ENCODE measurements at regions not wholly inside any gene's neighbourhood (a gene's known extent, or its start where the extent isn't known, plus 50 kb on each side); places are given as distances from the start of the nearest gene placed in this dataset.

DNA sequence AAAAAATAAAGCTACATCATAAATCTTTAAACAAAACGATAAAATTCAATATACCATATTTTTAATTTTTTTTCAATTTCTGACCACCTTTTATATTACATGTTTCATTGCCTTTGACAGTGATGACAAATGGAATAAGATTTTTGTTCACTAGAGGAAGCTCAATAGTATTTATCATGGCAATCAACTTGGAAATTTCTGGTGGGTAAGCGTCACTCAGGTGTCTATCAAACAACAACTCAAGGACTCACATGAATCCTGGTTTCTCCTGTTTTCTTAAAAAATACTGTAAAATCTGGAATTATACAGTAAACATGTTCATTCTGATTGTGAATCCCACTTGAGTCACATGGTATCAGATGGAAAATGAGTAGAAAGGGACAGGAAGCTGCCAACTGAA lies 782.2 kb downstream of the OTOL1 start:
- ChIA-PET POLR2A (no interaction called here), CTCF (interaction anchor here (0.6 kb wide), 1 partner anchor 133 kb away, joined by 3 read pairs; no protein-coding TSS in a partner anchor)
- TF ChIP-seq, protein P1, sequence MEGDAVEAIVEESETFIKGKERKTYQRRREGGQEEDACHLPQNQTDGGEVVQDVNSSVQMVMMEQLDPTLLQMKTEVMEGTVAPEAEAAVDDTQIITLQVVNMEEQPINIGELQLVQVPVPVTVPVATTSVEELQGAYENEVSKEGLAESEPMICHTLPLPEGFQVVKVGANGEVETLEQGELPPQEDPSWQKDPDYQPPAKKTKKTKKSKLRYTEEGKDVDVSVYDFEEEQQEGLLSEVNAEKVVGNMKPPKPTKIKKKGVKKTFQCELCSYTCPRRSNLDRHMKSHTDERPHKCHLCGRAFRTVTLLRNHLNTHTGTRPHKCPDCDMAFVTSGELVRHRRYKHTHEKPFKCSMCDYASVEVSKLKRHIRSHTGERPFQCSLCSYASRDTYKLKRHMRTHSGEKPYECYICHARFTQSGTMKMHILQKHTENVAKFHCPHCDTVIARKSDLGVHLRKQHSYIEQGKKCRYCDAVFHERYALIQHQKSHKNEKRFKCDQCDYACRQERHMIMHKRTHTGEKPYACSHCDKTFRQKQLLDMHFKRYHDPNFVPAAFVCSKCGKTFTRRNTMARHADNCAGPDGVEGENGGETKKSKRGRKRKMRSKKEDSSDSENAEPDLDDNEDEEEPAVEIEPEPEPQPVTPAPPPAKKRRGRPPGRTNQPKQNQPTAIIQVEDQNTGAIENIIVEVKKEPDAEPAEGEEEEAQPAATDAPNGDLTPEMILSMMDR (IDR thresholded peaks at IDR 0.05; ENCODE audit: insufficient read depth, low read depth, low read length): no peak
- no peaks in the 10 kb centered on the region for H3K36me3 ChIP-seq (ENCODE audit: control insufficient read depth, insufficient read depth, low read length)
- no peaks in the 10 kb centered on the region for H3K27me3 ChIP-seq (ENCODE audit: control insufficient read depth, insufficient read depth, low read length)
- no peak overlapping the region for H3K4me3 ChIP-seq (ENCODE audit: low read depth, low read length)
- DNase-seq (ENCODE audit: low read depth): no peak

DNA sequence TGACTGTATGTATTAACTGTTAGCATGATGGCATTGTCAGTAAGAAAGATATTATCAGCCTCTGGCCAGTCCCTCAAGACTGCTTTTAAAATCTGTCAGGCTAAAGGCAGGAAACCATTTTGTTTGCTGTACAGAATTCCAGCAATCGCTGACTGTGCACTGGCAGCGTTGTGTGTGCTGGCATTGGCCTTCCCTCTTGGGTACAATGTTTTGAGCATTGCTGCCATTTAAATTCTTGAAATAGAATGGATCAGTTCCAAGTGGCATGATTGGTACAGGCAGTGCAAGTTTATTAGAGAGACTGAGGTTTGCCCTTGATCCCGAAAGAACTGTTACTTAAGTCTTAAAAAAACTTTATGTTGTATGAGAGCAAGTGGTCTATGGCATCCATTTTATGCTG lies 788.7 kb downstream of the OTOL1 start:
- no peaks in the 10 kb centered on the region for H3K27me3 ChIP-seq (ENCODE audit: control insufficient read depth, insufficient read depth, low read length)
- no peak overlapping the region for H3K4me3 ChIP-seq (ENCODE audit: low read depth, low read length)
- ChIA-PET POLR2A (no interaction called here), CTCF (no interaction called here)
- H3K36me3 ChIP-seq (ENCODE audit: control insufficient read depth, insufficient read depth, low read length): no peaks in the 10 kb centered on the region
- no peak for DNase-seq (ENCODE audit: low read depth)
- TF ChIP-seq, protein P1 (IDR thresholded peaks at IDR 0.05; ENCODE audit: insufficient read depth, low read depth, low read length): no peak

DNA sequence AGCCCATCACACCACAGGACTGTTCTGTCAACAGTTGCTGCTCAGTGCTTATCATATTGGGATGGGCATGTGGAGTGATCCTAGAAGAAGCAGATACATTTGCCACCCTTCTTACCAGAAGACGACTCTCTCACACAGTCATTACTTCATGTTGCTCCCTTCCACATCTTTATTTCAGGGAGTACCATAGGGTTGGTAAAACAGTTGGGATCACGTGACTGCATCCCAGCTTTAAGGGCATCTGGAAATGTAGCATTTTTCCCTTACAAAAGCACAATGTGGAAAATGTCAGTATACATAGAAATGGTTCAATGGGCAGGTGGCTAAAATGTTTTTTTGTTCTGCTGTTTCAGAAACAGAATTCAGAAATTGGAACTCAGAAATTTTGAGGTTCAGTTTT lies 791.0 kb downstream of the OTOL1 start:
- CTCF ChIA-PET: no interaction called here
- H3K36me3 ChIP-seq (ENCODE audit: control insufficient read depth, insufficient read depth, low read length): no peaks in the 10 kb centered on the region
- POLR2A ChIA-PET: no interaction called here
- no peak for DNase-seq (ENCODE audit: low read depth)
- no peaks in the 10 kb centered on the region for H3K27me3 ChIP-seq (ENCODE audit: control insufficient read depth, insufficient read depth, low read length)
- TF ChIP-seq, protein P1 (IDR thresholded peaks at IDR 0.05; ENCODE audit: insufficient read depth, low read depth, low read length): no peak
- no peak overlapping the region for H3K4me3 ChIP-seq (ENCODE audit: low read depth, low read length)

DNA sequence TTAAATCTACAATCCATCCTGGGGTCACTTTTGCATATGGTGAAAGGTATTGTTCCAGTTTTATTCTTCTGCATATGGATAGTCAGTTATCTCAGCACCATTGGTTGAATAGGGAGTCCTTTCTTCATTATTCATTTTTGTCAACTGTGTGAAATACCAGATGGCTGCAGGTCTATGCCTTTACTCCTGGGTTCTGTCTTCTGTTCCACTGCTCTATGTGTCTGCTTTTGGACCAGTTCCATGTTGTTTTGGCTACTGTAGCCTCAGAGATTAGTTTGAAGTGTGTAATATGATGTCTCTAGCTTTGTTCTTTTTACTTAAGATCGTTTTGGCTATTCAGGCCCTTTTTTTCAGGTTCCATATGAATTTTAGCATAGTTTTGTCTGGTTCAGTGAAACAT lies 795.8 kb downstream of the OTOL1 start:
- no peak overlapping the region for H3K4me3 ChIP-seq (ENCODE audit: low read depth, low read length)
- CTCF ChIA-PET: no interaction called here
- POLR2A ChIA-PET: no interaction called here

DNA sequence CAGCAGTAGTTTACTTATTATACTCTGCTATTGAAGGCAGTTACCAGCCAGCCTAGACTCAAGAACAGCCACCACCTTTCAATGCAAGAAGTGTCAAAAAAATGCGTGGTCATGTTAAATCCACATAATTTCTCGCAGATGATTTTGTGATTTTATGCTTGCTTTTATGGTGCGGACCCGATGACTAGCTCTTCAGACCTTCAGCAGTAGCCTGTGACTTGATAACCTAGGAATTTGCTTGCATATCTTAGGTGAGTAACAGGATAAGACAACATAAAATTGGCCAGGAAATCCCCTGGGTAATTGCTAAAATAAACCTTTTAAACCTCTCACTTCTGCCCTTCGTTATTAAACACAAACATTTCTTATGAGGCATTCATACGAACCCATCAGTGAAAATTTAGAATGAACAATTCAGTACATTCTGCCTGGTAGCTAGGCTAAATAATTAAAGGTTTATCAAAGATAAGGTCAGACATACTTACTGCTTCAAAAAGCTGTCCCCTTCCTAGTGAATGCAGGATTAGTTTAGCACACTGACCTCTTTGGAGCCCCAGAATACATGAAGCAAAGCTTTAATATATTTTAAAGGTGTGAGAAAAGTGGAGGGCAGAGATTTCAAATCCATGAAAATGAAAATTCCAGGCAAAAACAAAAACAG lies 798.8 kb downstream of the OTOL1 start:
- Histone ChIP-seq H3K36me3 (ENCODE audit: control insufficient read depth, insufficient read depth, low read length) (no peaks in the 10 kb centered on the region), H3K27me3 (ENCODE audit: control insufficient read depth, insufficient read depth, low read length) (no peaks in the 10 kb centered on the region), H3K4me3 (ENCODE audit: low read depth, low read length) (no peak overlapping the region)
- TF ChIP-seq, protein P1 (IDR thresholded peaks at IDR 0.05; ENCODE audit: insufficient read depth, low read depth, low read length): no peak
- CTCF ChIA-PET: interaction anchor here (0.9 kb wide), 1 partner anchor 747 kb away, joined by 3 read pairs; no protein-coding TSS in a partner anchor
- DNase-seq (ENCODE audit: low read depth): peak; percentile 92
- POLR2A ChIA-PET: no interaction called here

More for the DNA sequence above, 795.8 kb downstream of the OTOL1 start:
- H3K27me3 ChIP-seq (ENCODE audit: control insufficient read depth, insufficient read depth, low read length): no peaks in the 10 kb centered on the region
- H3K36me3 ChIP-seq (ENCODE audit: control insufficient read depth, insufficient read depth, low read length): no peaks in the 10 kb centered on the region
- TF ChIP-seq, protein P1 (IDR thresholded peaks at IDR 0.05; ENCODE audit: insufficient read depth, low read depth, low read length): no peak
- no peak for DNase-seq (ENCODE audit: low read depth)
